ENCODE measurements at regions not wholly inside any gene's neighbourhood (a gene's known extent, or its start where the extent isn't known, plus 50 kb on each side); places are given as distances from the start of the nearest gene placed in this dataset.
"Not testable (repeated sequence)": the region's sequence is repeated elsewhere in the genome, so short reads cannot be mapped to it uniquely, and the experiment has no call there.

DNA sequence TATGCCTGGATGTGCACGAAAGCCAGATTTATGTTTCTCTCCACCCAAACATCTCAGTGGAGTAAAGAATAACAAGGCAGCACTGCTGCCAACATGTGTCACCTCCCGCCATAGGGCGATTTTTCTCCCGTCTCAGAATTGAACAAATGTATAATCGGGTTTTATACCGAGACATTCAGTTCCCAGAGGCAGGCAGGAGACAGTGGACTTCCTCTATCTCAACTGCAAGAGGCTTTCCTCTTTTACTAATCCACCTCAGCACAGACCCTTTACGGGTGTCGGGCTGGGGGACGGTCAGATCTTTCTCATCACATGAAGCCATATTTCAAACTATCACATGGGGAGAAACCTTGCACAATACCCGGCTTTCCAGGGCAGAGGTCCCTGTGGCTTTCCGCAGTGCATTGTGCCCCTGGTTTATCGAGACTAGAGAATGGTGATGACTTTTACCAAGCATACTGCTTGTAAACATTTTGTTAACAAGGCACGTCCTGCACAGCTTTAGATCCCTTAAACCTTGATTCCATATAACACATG lies 124.2 kb upstream of the ZNF184 start:
- Histone ChIP-seq H3K4me3 (replicated peaks in 1 of 3; ENCODE audit: insufficient read depth in 1 of 3, low read depth in 2 of 3, low read length in 3 of 3) (peak overlapping the region; percentile 8 to 33 (median 25); a peak in 4 of 6 replicates), H3K4me2 (ENCODE audit: low read depth, low read length) (peak overlapping the region; percentile 55), H3K4me1 (ENCODE audit: insufficient read depth, low read length) (peaks cover 30% of the 10 kb centered on the region), H3K27me3 (ENCODE audit: control insufficient read depth in 1 of 2, insufficient read depth in 2 of 2, low read length in 2 of 2) (peaks cover 0 to 32% of the 10 kb centered on the region in 2 experiments; a peak in 1 of 5 replicates), H2AFZ (ENCODE audit: low read length) (peak overlapping the region; percentile 48)
- intact Hi-C loops (cut with micrococcal nuclease; ENCODE audit: unreplicated experiment), result loop anchor here (10.0 kb wide), 1 partner anchor 88 kb away; no protein-coding TSS in a partner anchor
- DNase-seq (ENCODE audit: low spot score); in situ Hi-C loops (cut with HindIII; ENCODE audit: extremely low pct_ligation_motif_present, low pct_unique_long_range_greater_than_20kb); H3K27ac ChIP-seq (ENCODE audit: extremely low read length, insufficient read depth, low read length); BruUV-seq (replicated peaks); FAIRE-seq; H3K36me3 ChIP-seq (replicated peaks in 1 of 2; ENCODE audit: control insufficient read depth in 1 of 2, insufficient read depth in 2 of 2, low read length in 2 of 2); CTCF ChIA-PET (ENCODE audit: low intra/inter-chr PET ratio, low total read pairs); H3K79me2 ChIP-seq (ENCODE audit: insufficient read depth, low read length); H3K9ac ChIP-seq (ENCODE audit: insufficient read depth, low read depth, low read length); H4K20me1 ChIP-seq (ENCODE audit: insufficient read depth, low read length); H3K9me3 ChIP-seq (ENCODE audit: low read length); ATAC-seq; POLR2A ChIA-PET: not testable (repeated sequence)
- TF ChIP-seq PPARG (CRISPR knock-in tag; conservative IDR thresholded peaks at IDR 0.05), result 0 out of 2 replicates have a peak, but pooled peaks have one; percentile 36
- peak; percentile 42; the same call in 1 of the 2 replicates for TF ChIP-seq CEBPB (IDR thresholded peaks at IDR 0.05; ENCODE audit: borderline replicate concordance, low read depth, low read length)
- WGBS (ENCODE audit: low lambda C conversion rate), result 5% methylated on average over 13 of the region's 13 CpGs

DNA sequence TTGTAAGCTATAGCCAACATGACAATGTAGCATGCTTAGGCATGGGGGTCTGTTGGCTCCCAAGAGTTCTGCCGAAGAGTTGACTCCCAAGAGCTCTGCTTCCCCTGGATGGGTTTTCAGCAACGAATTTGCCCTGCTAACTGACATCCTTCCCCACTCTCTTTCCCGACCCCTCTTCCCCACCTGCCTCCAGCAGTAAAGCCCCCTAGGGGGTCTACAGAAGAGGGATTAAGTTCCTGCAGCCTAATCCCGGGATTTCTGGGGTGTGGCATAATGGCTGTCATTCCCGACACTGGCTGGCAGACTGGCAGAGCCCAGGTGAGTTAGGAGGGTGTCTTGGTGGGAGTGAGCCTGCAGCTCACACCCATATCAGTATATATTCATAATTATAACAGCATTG lies 121.0 kb upstream of the ZNF184 start:
- Histone ChIP-seq H3K9me3 (ENCODE audit: low read length) (no peaks in the 10 kb centered on the region), H3K27me3 (ENCODE audit: control insufficient read depth in 1 of 2, insufficient read depth in 2 of 2, low read length in 2 of 2) (peaks cover 0 to 30% of the 10 kb centered on the region in 2 experiments; a peak in 1 of 5 replicates), H3K27ac (ENCODE audit: extremely low read length, insufficient read depth, low read length) (no peak overlapping the region), H4K20me1 (ENCODE audit: insufficient read depth, low read length) (no peaks in the 10 kb centered on the region), H3K36me3 (replicated peaks in 1 of 2; ENCODE audit: control insufficient read depth in 1 of 2, insufficient read depth in 2 of 2, low read length in 2 of 2) (no peaks in the 10 kb centered on the region), H3K79me2 (ENCODE audit: insufficient read depth, low read length) (no peaks in the 10 kb centered on the region), H3K4me1 (ENCODE audit: insufficient read depth, low read length) (peaks cover 37% of the 10 kb centered on the region), H2AFZ (ENCODE audit: low read length) (no peak overlapping the region), H3K4me3 (replicated peaks in 1 of 3; ENCODE audit: insufficient read depth in 1 of 3, low read depth in 2 of 3, low read length in 3 of 3) (peak overlapping the region; percentile 58 to 76 (median 74)), H3K9ac (ENCODE audit: insufficient read depth, low read depth, low read length) (no peak overlapping the region), H3K4me2 (ENCODE audit: low read depth, low read length) (peak overlapping the region; percentile 99)
- ChIA-PET POLR2A (no interaction called here), CTCF (ENCODE audit: low intra/inter-chr PET ratio, low total read pairs) (no interaction called here)
- ATAC-seq, result no peak
- intact Hi-C loops (cut with micrococcal nuclease; ENCODE audit: unreplicated experiment), result loop anchor here (5.0 to 10.0 kb wide), 4 partner anchors 47 to 122 kb away; partner anchors contain the start of gene ZNF184
- no peak for FAIRE-seq
- DNase-seq (ENCODE audit: low spot score), result no peak
- TF ChIP-seq RBAK (CRISPR knock-in tag; IDR thresholded peaks at IDR 0.05), result no peak
- no peak for TF ChIP-seq SMAD1 (CRISPR knock-in tag; IDR thresholded peaks at IDR 0.05; ENCODE audit: borderline replicate concordance, low read depth)
- TF ChIP-seq ARNTL (CRISPR knock-in tag; IDR thresholded peaks at IDR 0.05), result no peak
- TF ChIP-seq ZNF317 (CRISPR knock-in tag; IDR thresholded peaks at IDR 0.05), result no peak
- TF ChIP-seq ZNF7 (CRISPR knock-in tag; IDR thresholded peaks at IDR 0.05), result no peak
- TF ChIP-seq ZNF546 (CRISPR knock-in tag; conservative IDR thresholded peaks at IDR 0.05), result no peak
- TF ChIP-seq ZFYVE20 (CRISPR knock-in tag; IDR thresholded peaks at IDR 0.05; ENCODE audit: borderline replicate concordance, low read depth), result no peak
- TF ChIP-seq DMAP1 (CRISPR knock-in tag; IDR thresholded peaks at IDR 0.05), result no peak
- no peak for TF ChIP-seq ARNT2 (CRISPR knock-in tag; IDR thresholded peaks at IDR 0.05; ENCODE audit: low read depth)
- no peak for TF ChIP-seq FOSL1 (CRISPR knock-in tag; IDR thresholded peaks at IDR 0.05; ENCODE audit: borderline replicate concordance)
- no peak for TF ChIP-seq ZNF34 (CRISPR knock-in tag; IDR thresholded peaks at IDR 0.05; ENCODE audit: borderline replicate concordance)
- no peak for TF ChIP-seq HOXA5 (CRISPR knock-in tag; IDR thresholded peaks at IDR 0.05)
- TF ChIP-seq, protein P1, sequence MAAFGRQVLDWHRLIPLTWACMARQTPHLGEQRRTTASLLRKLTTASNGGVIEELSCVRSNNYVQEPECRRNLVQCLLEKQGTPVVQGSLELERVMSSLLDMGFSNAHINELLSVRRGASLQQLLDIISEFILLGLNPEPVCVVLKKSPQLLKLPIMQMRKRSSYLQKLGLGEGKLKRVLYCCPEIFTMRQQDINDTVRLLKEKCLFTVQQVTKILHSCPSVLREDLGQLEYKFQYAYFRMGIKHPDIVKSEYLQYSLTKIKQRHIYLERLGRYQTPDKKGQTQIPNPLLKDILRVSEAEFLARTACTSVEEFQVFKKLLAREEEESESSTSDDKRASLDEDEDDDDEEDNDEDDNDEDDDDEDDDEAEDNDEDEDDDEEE (CRISPR knock-in tag; IDR thresholded peaks at IDR 0.05), result no peak
- TF ChIP-seq MXI1 (IDR thresholded peaks at IDR 0.05; ENCODE audit: borderline replicate concordance, low read depth, low read length), result no peak
- TF ChIP-seq ARHGAP35 (CRISPR knock-in tag; IDR thresholded peaks at IDR 0.05; ENCODE audit: borderline replicate concordance), result no peak
- BruUV-seq (replicated peaks), result no TSS peak
- 27% methylated on average over 5 of the region's 5 CpGs for WGBS (ENCODE audit: low lambda C conversion rate)
- in situ Hi-C loops (cut with HindIII; ENCODE audit: extremely low pct_ligation_motif_present, low pct_unique_long_range_greater_than_20kb), result no loop called here

Data from HepG2 (cell line).